ENCODE measurements at regions not wholly inside any gene's neighbourhood (a gene's known extent, or its start where the extent isn't known, plus 50 kb on each side); places are given as distances from the start of the nearest gene placed in this dataset.

- ChIA-PET POLR2A (no interaction called here), CTCF (no interaction called here)
- Mint-ChIP-seq H3K4me1 (no peaks in the 10 kb centered on the region), H3K4me3 (no peak overlapping the region), H3K27ac (no peak overlapping the region), H3K9me3 (ENCODE audit: low read depth) (no peaks in the 10 kb centered on the region), H3K27me3 (no peaks in the 10 kb centered on the region), H3K36me3 (ENCODE audit: low read depth) (no peaks in the 10 kb centered on the region)
- ATAC-seq, result no peak
- no peak for DNase-seq
- intact Hi-C loops (cut with DNase I, micrococcal nuclease), result no loop called here
Observed at GRCh38 chrX:14476205-14476604, 53.1 kb upstream of the GLRA2 start.

GRCh38 chrX:14449773-14450172 lies 79.6 kb upstream of the GLRA2 start:
- Mint-ChIP-seq H3K4me1 (no peaks in the 10 kb centered on the region), H3K27me3 (no peaks in the 10 kb centered on the region), H3K27ac (no peak overlapping the region), H3K4me3 (no peak overlapping the region), H3K36me3 (ENCODE audit: low read depth) (no peaks in the 10 kb centered on the region), H3K9me3 (ENCODE audit: low read depth) (no peaks in the 10 kb centered on the region)
- ATAC-seq, result no peak
- ChIA-PET CTCF (no interaction called here), POLR2A (no interaction called here)
- intact Hi-C loops (cut with DNase I, micrococcal nuclease), result no loop called here
- DNase-seq, result no peak

- Mint-ChIP-seq H3K27ac (no peak overlapping the region), H3K36me3 (ENCODE audit: low read depth) (no peaks in the 10 kb centered on the region), H3K4me3 (no peak overlapping the region), H3K9me3 (ENCODE audit: low read depth) (no peaks in the 10 kb centered on the region), H3K27me3 (no peaks in the 10 kb centered on the region), H3K4me1 (no peaks in the 10 kb centered on the region)
- ChIA-PET CTCF (no interaction called here), POLR2A (no interaction called here)
- intact Hi-C loops (cut with DNase I, micrococcal nuclease), result no loop called here
- no peak for DNase-seq
- no peak for ATAC-seq
Observed at GRCh38 chrX:14448406-14448805, 80.9 kb upstream of the GLRA2 start.

- ATAC-seq (no peak), DNase-seq (no peak)
- CTCF ChIA-PET, result no interaction called here
- H3K36me3 Mint-ChIP-seq (ENCODE audit: low read depth), result no peaks in the 10 kb centered on the region
- H3K27ac Mint-ChIP-seq, result no peak overlapping the region
- H3K9me3 Mint-ChIP-seq (ENCODE audit: low read depth), result no peaks in the 10 kb centered on the region
- H3K27me3 Mint-ChIP-seq, result peaks cover 3% of the 10 kb centered on the region
- intact Hi-C loops (cut with DNase I, micrococcal nuclease), result no loop called here
- POLR2A ChIA-PET, result no interaction called here
- no peak overlapping the region for H3K4me3 Mint-ChIP-seq
- no peaks in the 10 kb centered on the region for H3K4me1 Mint-ChIP-seq
Observed at GRCh38 chrX:14440106-14440505, 89.2 kb upstream of the GLRA2 start.

GRCh38 chrX:14427614-14428013 lies 101.7 kb upstream of the GLRA2 start:
- DNase-seq (no peak), ATAC-seq (no peak)
- no peak overlapping the region for H3K4me3 Mint-ChIP-seq
- H3K36me3 Mint-ChIP-seq (ENCODE audit: low read depth), result no peaks in the 10 kb centered on the region
- H3K9me3 Mint-ChIP-seq (ENCODE audit: low read depth), result no peaks in the 10 kb centered on the region
- ChIA-PET CTCF (no interaction called here), POLR2A (no interaction called here)
- H3K27me3 Mint-ChIP-seq, result peaks cover 3% of the 10 kb centered on the region
- no peaks in the 10 kb centered on the region for H3K4me1 Mint-ChIP-seq
- H3K27ac Mint-ChIP-seq, result no peak overlapping the region
- intact Hi-C loops (cut with DNase I, micrococcal nuclease), result no loop called here

GRCh38 chrX:14420841-14421240 lies 108.5 kb upstream of the GLRA2 start:
- ChIA-PET POLR2A (no interaction called here), CTCF (no interaction called here)
- DNase-seq, result no peak
- Mint-ChIP-seq H3K4me3 (no peak overlapping the region), H3K27me3 (peaks cover 4% of the 10 kb centered on the region), H3K9me3 (ENCODE audit: low read depth) (no peaks in the 10 kb centered on the region), H3K27ac (no peak overlapping the region), H3K36me3 (ENCODE audit: low read depth) (no peaks in the 10 kb centered on the region), H3K4me1 (no peaks in the 10 kb centered on the region)
- ATAC-seq, result no peak
- intact Hi-C loops (cut with DNase I, micrococcal nuclease), result no loop called here

- intact Hi-C loops (cut with DNase I, micrococcal nuclease), result no loop called here
- no peak for ATAC-seq
Observed at GRCh38 chrX:14412686-14413085, 116.7 kb upstream of the GLRA2 start.

GRCh38 chrX:14411326-14411725 lies 118.0 kb upstream of the GLRA2 start:
- Mint-ChIP-seq H3K27ac (no peak overlapping the region), H3K27me3 (peaks cover 2% of the 10 kb centered on the region), H3K4me1 (no peaks in the 10 kb centered on the region), H3K9me3 (ENCODE audit: low read depth) (no peaks in the 10 kb centered on the region), H3K4me3 (no peak overlapping the region), H3K36me3 (ENCODE audit: low read depth) (no peaks in the 10 kb centered on the region)
- CTCF ChIA-PET, result no interaction called here
- POLR2A ChIA-PET, result no interaction called here
- ATAC-seq, result no peak
- intact Hi-C loops (cut with DNase I, micrococcal nuclease), result no loop called here
- no peak for DNase-seq

More at GRCh38 chrX:14412686-14413085, 116.7 kb upstream of the GLRA2 start:
- Mint-ChIP-seq H3K4me3 (no peak overlapping the region), H3K9me3 (ENCODE audit: low read depth) (no peaks in the 10 kb centered on the region), H3K4me1 (no peaks in the 10 kb centered on the region), H3K27ac (no peak overlapping the region), H3K36me3 (ENCODE audit: low read depth) (no peaks in the 10 kb centered on the region), H3K27me3 (peaks cover 2% of the 10 kb centered on the region)
- ChIA-PET POLR2A (no interaction called here), CTCF (no interaction called here)
- DNase-seq, result no peak

GRCh38 chrX:14409341-14409740 lies 120.0 kb upstream of the GLRA2 start:
- no peak for DNase-seq
- H3K9me3 Mint-ChIP-seq (ENCODE audit: low read depth), result no peaks in the 10 kb centered on the region
- H3K36me3 Mint-ChIP-seq (ENCODE audit: low read depth), result no peaks in the 10 kb centered on the region
- H3K4me3 Mint-ChIP-seq, result no peak overlapping the region
- intact Hi-C loops (cut with DNase I, micrococcal nuclease), result no loop called here
- H3K27ac Mint-ChIP-seq, result no peak overlapping the region
- CTCF ChIA-PET, result no interaction called here
- H3K4me1 Mint-ChIP-seq, result no peaks in the 10 kb centered on the region
- ATAC-seq, result no peak
- POLR2A ChIA-PET, result no interaction called here
- peaks cover 2% of the 10 kb centered on the region for H3K27me3 Mint-ChIP-seq

- Mint-ChIP-seq H3K27me3 (peaks cover 2% of the 10 kb centered on the region), H3K36me3 (ENCODE audit: low read depth) (no peaks in the 10 kb centered on the region), H3K4me3 (no peak overlapping the region), H3K4me1 (no peaks in the 10 kb centered on the region), H3K9me3 (ENCODE audit: low read depth) (no peaks in the 10 kb centered on the region), H3K27ac (no peak overlapping the region)
- DNase-seq (no peak), ATAC-seq (no peak)
- ChIA-PET CTCF (no interaction called here), POLR2A (no interaction called here)
- intact Hi-C loops (cut with DNase I, micrococcal nuclease), result no loop called here
Observed at GRCh38 chrX:14406225-14406624, 123.1 kb upstream of the GLRA2 start.

GRCh38 chrX:14398725-14399124 lies 130.6 kb upstream of the GLRA2 start:
- H3K27me3 Mint-ChIP-seq, result no peaks in the 10 kb centered on the region
- no peaks in the 10 kb centered on the region for H3K4me1 Mint-ChIP-seq
- DNase-seq, result no peak
- H3K9me3 Mint-ChIP-seq (ENCODE audit: low read depth), result no peaks in the 10 kb centered on the region
- no peaks in the 10 kb centered on the region for H3K36me3 Mint-ChIP-seq (ENCODE audit: low read depth)
- POLR2A ChIA-PET, result no interaction called here
- H3K4me3 Mint-ChIP-seq, result no peak overlapping the region
- CTCF ChIA-PET, result no interaction called here
- ATAC-seq, result no peak
- H3K27ac Mint-ChIP-seq, result no peak overlapping the region
- intact Hi-C loops (cut with DNase I, micrococcal nuclease), result no loop called here

- no peak for DNase-seq
- Mint-ChIP-seq H3K4me1 (no peaks in the 10 kb centered on the region), H3K27me3 (no peaks in the 10 kb centered on the region), H3K4me3 (no peak overlapping the region), H3K36me3 (ENCODE audit: low read depth) (no peaks in the 10 kb centered on the region), H3K27ac (no peak overlapping the region), H3K9me3 (ENCODE audit: low read depth) (no peaks in the 10 kb centered on the region)
- ChIA-PET POLR2A (no interaction called here), CTCF (no interaction called here)
- ATAC-seq, result no peak
- intact Hi-C loops (cut with DNase I, micrococcal nuclease), result no loop called here
Observed at GRCh38 chrX:14389682-14390081, 139.7 kb upstream of the GLRA2 start.

GRCh38 chrX:14386981-14387380 lies 142.4 kb upstream of the GLRA2 start:
- Mint-ChIP-seq H3K4me1 (no peaks in the 10 kb centered on the region), H3K27me3 (no peaks in the 10 kb centered on the region), H3K27ac (no peak overlapping the region), H3K36me3 (ENCODE audit: low read depth) (no peaks in the 10 kb centered on the region), H3K4me3 (no peak overlapping the region), H3K9me3 (ENCODE audit: low read depth) (no peaks in the 10 kb centered on the region)
- ChIA-PET CTCF (no interaction called here), POLR2A (no interaction called here)
- no peak for DNase-seq
- ATAC-seq, result no peak
- intact Hi-C loops (cut with DNase I, micrococcal nuclease), result no loop called here
